ENCODE measurements at regions not wholly inside any gene's neighbourhood (a gene's known extent, or its start where the extent isn't known, plus 50 kb on each side); places are given as distances from the start of the nearest gene placed in this dataset.

GRCh38 chr2:21198637-21199036 is 74.9 kb downstream of the TDRD15 start:
- no peak overlapping the region for H3K56ac ChIP-seq (ENCODE audit: extremely low read depth, insufficient read depth, low read length)
- WGBS, 2 experiments (ENCODE audit: extremely low coverage in 2 of 2, insufficient read length in 1 of 2) = no CpG with 5 or more reads among the region's 5 CpGs
- no peaks in the 10 kb centered on the region for H3K9me3 ChIP-seq (ENCODE audit: control insufficient read depth, insufficient read depth, low read length)
- no peak overlapping the region for H2BK5ac ChIP-seq (ENCODE audit: low read depth, low read length, poor library complexity, severe bottlenecking)
- H4K5ac ChIP-seq (ENCODE audit: low read depth, low read length) = no peak overlapping the region
- no peak overlapping the region for H3K4me2 ChIP-seq (ENCODE audit: low read depth, low read length)
- DNase-seq (no peak), ATAC-seq (ENCODE audit: low read depth) (no peak)
- no peaks in the 10 kb centered on the region for H3K4me1 ChIP-seq (ENCODE audit: control insufficient read depth, insufficient read depth, low read length)
- H3K4me3 ChIP-seq (ENCODE audit: insufficient read depth, low read depth, low read length) = no peak overlapping the region
- H3K4ac ChIP-seq (ENCODE audit: low read depth, low read length) = no peak overlapping the region
- H3K36me3 ChIP-seq (ENCODE audit: control insufficient read depth, insufficient read depth, low read length) = no peaks in the 10 kb centered on the region
- H2BK15ac ChIP-seq (ENCODE audit: low read depth, low read length) = no peak overlapping the region
- no peak overlapping the region for H3K23ac ChIP-seq (ENCODE audit: low read depth, low read length)
- dilution Hi-C loops (cut with HindIII; ENCODE audit: low sequenced_read_pairs, unreplicated experiment) (no loop called here), in situ Hi-C loops (cut with MboI; ENCODE audit: low sequenced_read_pairs) (no loop called here), intact Hi-C loops (cut with micrococcal nuclease) (no loop called here)
- no peaks in the 10 kb centered on the region for H4K20me1 ChIP-seq (ENCODE audit: insufficient read depth, low read length)
- no peak overlapping the region for H3K9ac ChIP-seq (ENCODE audit: low read depth, low read length)
- no peak overlapping the region for H4K8ac ChIP-seq (ENCODE audit: low read depth in 2 of 2, low read length in 2 of 2)
- no peaks in the 10 kb centered on the region for H3K9me1 ChIP-seq (ENCODE audit: insufficient read depth, low read length)
- no peak overlapping the region for H2AK5ac ChIP-seq (ENCODE audit: low read depth, low read length)
- ChIA-PET CTCF (no interaction called here), POLR2A (ENCODE audit: unreplicated experiment) (no interaction called here)
- no peak overlapping the region for H2BK20ac ChIP-seq (ENCODE audit: low read depth, low read length)
- H3K27me3 ChIP-seq (ENCODE audit: control insufficient read depth, insufficient read depth, low read length) = no peaks in the 10 kb centered on the region
- no peak overlapping the region for H2AK9ac ChIP-seq (replicated peaks; ENCODE audit: low read depth, low read length, poor library complexity)
- H3K14ac ChIP-seq (replicated peaks; ENCODE audit: low read depth, low read length) = no peak overlapping the region
- H2AFZ ChIP-seq (replicated peaks; ENCODE audit: low read length, poor library complexity) = no peak overlapping the region
- no peak overlapping the region for H2BK120ac ChIP-seq (ENCODE audit: low read depth, low read length)
- no peaks in the 10 kb centered on the region for H3K79me1 ChIP-seq (ENCODE audit: low read depth in 1 of 2, low read length in 2 of 2)
- TF ChIP-seq BHLHE40 (IDR thresholded peaks at IDR 0.05; ENCODE audit: low read depth, low read length) (no peak), MAFK (IDR thresholded peaks at IDR 0.05; ENCODE audit: low read depth, low read length) (no peak), POLR2A (IDR thresholded peaks at IDR 0.05; ENCODE audit: low read depth, low read length) (no peak), ELK1 (IDR thresholded peaks at IDR 0.05; ENCODE audit: borderline replicate concordance, low read depth, low read length) (no peak), RFX5 (IDR thresholded peaks at IDR 0.05; ENCODE audit: low read depth, low read length) (no peak), SMC3 (IDR thresholded peaks at IDR 0.05; ENCODE audit: low read depth, low read length) (no peak), RAD21 (IDR thresholded peaks at IDR 0.05; ENCODE audit: low read length) (no peak)
- H4K91ac ChIP-seq (ENCODE audit: insufficient read depth, low read depth, low read length) = no peak overlapping the region
- H3K18ac ChIP-seq (ENCODE audit: low read depth, low read length) = no peak overlapping the region
- H3K27ac ChIP-seq (ENCODE audit: insufficient read depth, low read length) = no peak overlapping the region
- BruUV-seq (replicated peaks) = no TSS peak

All from IMR-90 (cell line).